Mucosa of descending colon (tissue), 3 donors: ENCODE measurements at regions not wholly inside any gene's neighbourhood (a gene's known extent, or its start where the extent isn't known, plus 50 kb on each side); places are given as distances from the start of the nearest gene placed in this dataset.
"Not testable (repeated sequence)": the region's sequence is repeated elsewhere in the genome, so short reads cannot be mapped to it uniquely, and the experiment has no call there.

Experiments
- ATAC-seq: fragments of 200-7000 bp; cut with Tn5 transposase; one replicate; pipeline ENCODE4 v1.9.1; 2020; ENCODE audit warnings: mild to moderate bottlenecking, moderate library complexity
- DNase-seq, 3 donors: peaks; one replicate each; pipeline ENCODE4 v3.0.0-alpha.2; 2020
- H3K36me3 ChIP-seq: fragments of 200-600 bp; one replicate; pipeline ENCODE4 v1.8.0; 2021; ENCODE audit warnings: low read depth, mild to moderate bottlenecking
- H3K4me1 ChIP-seq: fragments of 200-600 bp; one replicate; pipeline ENCODE4 v1.8.0; 2021; ENCODE audit warnings: low read depth, mild to moderate bottlenecking
- H3K4me3 ChIP-seq: fragments of 200-600 bp; one replicate; pipeline ENCODE4 v1.8.0; 2021; ENCODE audit warnings: mild to moderate bottlenecking
- H3K9me3 ChIP-seq: fragments of 200-600 bp; one replicate; pipeline ENCODE4 v1.8.0; 2021; ENCODE audit warnings: mild to moderate bottlenecking
- intact Hi-C, 2 donors: fragments of 100-400 bp; cut with DNase I in 1 of 2; cut with micrococcal nuclease in 1 of 2; formaldehyde crosslinking; loops; one replicate each; pipeline versions ENCODE4 v1.11.0 to v1.11.1; 2022; cut with DNase I, micrococcal nuclease
- TF ChIP-seq, protein P1 (sequence below): fragments of 200-600 bp; IDR thresholded peaks from one replicate; pipeline ENCODE4 v1.8.0; 2022; ENCODE audit warnings: antibody characterized with exemption, mild to moderate bottlenecking
- donor health status: DM: no; HTN: no; CAD: no; lungs with moderate emphysema.
- donor health status: DM: no; HTN: no; CAD: no.
- donor health status: DM: no; HTN: yes; CAD: no.

DNA sequence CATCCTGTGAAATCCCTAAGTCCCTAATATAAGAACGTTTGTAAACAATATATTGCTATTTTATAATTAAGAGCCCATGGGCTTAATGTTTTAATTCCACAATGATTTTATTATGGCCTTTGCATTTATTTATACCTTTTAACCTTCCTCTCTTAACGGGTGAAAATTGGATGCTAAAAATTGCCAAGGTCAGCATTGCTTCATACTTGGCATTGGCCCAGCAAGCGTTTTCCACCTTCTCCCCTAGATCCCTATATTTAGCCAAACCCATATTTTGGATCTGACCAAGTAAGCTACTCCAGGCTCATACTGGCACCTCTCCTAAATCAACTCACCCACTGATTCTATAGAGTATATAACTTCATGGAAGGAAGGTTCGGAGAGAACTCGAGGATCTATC, 188.0 kb upstream of the NR2F2 start:
- no peaks in the 10 kb centered on the region for H3K36me3 ChIP-seq
- no peaks in the 10 kb centered on the region for H3K4me1 ChIP-seq
- no peak for ATAC-seq
- intact Hi-C loops = no loop called here
- TF ChIP-seq, protein P1, sequence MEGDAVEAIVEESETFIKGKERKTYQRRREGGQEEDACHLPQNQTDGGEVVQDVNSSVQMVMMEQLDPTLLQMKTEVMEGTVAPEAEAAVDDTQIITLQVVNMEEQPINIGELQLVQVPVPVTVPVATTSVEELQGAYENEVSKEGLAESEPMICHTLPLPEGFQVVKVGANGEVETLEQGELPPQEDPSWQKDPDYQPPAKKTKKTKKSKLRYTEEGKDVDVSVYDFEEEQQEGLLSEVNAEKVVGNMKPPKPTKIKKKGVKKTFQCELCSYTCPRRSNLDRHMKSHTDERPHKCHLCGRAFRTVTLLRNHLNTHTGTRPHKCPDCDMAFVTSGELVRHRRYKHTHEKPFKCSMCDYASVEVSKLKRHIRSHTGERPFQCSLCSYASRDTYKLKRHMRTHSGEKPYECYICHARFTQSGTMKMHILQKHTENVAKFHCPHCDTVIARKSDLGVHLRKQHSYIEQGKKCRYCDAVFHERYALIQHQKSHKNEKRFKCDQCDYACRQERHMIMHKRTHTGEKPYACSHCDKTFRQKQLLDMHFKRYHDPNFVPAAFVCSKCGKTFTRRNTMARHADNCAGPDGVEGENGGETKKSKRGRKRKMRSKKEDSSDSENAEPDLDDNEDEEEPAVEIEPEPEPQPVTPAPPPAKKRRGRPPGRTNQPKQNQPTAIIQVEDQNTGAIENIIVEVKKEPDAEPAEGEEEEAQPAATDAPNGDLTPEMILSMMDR = no peak
- no peak overlapping the region for H3K4me3 ChIP-seq
- H3K9me3 ChIP-seq = no peaks in the 10 kb centered on the region
- no peak for DNase-seq

DNA sequence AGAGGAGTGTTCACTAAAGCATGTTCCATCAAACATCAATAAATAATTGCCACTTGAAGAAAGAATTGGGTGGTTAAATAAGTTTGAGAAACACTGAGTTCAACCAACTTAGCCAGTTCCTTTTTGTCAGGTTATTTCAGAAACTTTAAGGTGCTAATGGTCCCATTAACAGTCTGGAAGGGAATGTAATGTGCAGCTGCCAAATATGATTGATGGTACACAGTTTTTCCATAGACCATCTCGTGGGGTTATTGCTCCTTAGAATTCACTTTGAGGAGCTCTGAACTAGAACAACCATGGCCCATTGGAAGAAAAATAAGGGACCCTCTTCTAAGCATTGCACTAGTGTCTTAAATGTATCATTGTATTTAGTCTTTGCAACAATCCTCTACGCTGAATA, 185.8 kb upstream of the NR2F2 start:
- Histone ChIP-seq H3K9me3 (no peaks in the 10 kb centered on the region), H3K36me3 (no peaks in the 10 kb centered on the region), H3K4me1 (no peaks in the 10 kb centered on the region), H3K4me3 (no peak overlapping the region)
- TF ChIP-seq, protein P1 = no peak
- no peak for ATAC-seq
- no peak for DNase-seq
- intact Hi-C loops = no loop called here

DNA sequence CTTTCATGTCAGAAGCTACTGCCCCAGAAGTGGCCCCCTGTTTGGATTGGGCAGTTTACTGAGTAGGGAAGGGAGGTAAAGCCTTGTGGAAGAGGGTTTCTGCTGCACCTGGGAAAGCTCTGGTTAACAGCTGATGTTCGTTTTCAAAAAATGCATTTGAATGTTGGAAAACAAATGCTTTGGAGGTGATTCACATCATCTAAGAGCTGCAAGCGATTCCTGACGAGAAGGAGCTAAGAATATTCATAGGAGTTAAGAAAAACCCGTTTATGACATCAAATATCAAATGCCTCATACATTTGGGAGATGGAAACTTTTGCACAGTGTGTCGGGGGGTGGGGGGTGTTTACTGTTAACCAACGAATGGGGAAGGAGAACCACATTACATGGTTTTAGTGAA, 183.8 kb upstream of the NR2F2 start:
- TF ChIP-seq, protein P1 = no peak
- no peak overlapping the region for H3K4me3 ChIP-seq
- intact Hi-C loops = no loop called here
- no peaks in the 10 kb centered on the region for H3K36me3 ChIP-seq
- no peaks in the 10 kb centered on the region for H3K4me1 ChIP-seq
- no peak for DNase-seq
- no peaks in the 10 kb centered on the region for H3K9me3 ChIP-seq
- no peak for ATAC-seq

DNA sequence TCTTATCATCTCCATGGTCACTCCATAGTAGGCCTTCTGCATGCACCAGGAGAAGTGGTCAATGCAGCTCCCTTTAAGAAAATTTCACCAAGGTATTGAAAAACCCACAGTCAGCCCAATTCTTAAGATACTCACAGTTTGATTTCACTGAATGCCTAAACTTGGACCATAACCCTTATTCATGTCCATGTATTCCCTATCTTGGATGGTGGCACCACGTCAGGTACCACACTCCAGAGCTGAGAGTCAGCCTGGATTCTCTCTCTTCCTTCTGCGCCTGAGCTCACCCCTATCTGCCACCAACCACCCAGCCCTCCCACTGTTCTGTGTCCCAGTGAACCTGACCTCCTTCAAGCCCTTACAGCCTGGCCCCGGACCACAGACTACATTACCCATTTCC, 183.2 kb upstream of the NR2F2 start:
- TF ChIP-seq, protein P1 = no peak
- H3K9me3 ChIP-seq = no peaks in the 10 kb centered on the region
- no peaks in the 10 kb centered on the region for H3K36me3 ChIP-seq
- intact Hi-C loops = no loop called here
- H3K4me1 ChIP-seq = no peaks in the 10 kb centered on the region
- ATAC-seq (no peak), DNase-seq (no peak)
- H3K4me3 ChIP-seq = no peak overlapping the region

DNA sequence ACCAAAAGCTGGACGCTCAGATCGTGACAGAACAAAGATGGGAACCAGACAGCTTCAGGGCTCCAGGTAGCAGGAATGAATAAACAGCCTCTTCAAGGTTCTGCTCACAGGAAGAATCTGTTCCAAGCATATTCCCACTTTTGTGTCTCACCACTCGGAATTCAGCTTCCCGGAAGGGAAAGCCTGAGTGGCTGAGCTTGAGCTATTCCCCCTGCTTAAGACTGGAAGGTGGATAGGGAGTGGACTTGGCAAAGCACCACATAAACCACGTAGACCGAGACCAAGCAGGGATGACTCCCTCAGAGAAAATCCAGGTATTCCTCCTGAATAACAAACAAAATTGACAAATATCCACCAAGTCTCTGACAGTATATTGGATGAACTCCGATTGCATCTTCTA, 180.2 kb upstream of the NR2F2 start:
- TF ChIP-seq, protein P1 = no peak
- intact Hi-C loops = no loop called here
- no peaks in the 10 kb centered on the region for H3K9me3 ChIP-seq
- no peak overlapping the region for H3K4me3 ChIP-seq
- ATAC-seq (no peak), DNase-seq (no peak)
- no peaks in the 10 kb centered on the region for H3K36me3 ChIP-seq
- H3K4me1 ChIP-seq = no peaks in the 10 kb centered on the region

DNA sequence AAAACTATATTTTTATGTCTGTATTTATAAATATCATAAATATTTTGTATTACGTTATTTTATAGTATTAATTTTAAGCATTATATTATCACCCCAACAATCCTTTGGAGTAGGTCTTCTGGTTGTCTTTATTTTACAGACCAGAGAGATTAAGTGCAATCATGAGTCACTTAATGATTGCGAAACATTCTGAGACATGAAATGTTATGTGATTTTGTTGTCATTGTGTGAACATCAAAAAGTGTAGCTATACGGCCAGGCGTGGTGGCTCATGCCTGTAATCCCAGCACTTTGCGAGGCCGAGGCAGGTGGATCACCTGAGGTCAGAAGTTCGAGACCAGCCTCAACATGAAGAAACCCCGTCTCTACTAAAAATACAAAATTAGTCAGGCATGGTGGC, 178.8 kb upstream of the NR2F2 start:
- H3K4me1 ChIP-seq, H3K4me3 ChIP-seq, H3K36me3 ChIP-seq, DNase-seq, H3K9me3 ChIP-seq, ATAC-seq, intact Hi-C loops: not testable (repeated sequence)
